ENCODE measurements at regions not wholly inside any gene's neighbourhood (a gene's known extent, or its start where the extent isn't known, plus 50 kb on each side); places are given as distances from the start of the nearest gene placed in this dataset.

GRCh38 chr4:53942712-53943111, 121.7 kb downstream of the CHIC2 start:
- TF ChIP-seq CTCF (IDR thresholded peaks at IDR 0.05) (no peak), POLR2A (IDR thresholded peaks at IDR 0.05) (no peak)
